ENCODE measurements at regions not wholly inside any gene's neighbourhood (a gene's known extent, or its start where the extent isn't known, plus 50 kb on each side); places are given as distances from the start of the nearest gene placed in this dataset.
"Not testable (repeated sequence)": the region's sequence is repeated elsewhere in the genome, so short reads cannot be mapped to it uniquely, and the experiment has no call there.

GRCh38 chr6:4725136-4725760 is 51.0 kb upstream of the CDYL start:
- H3K4me1 Mint-ChIP-seq (ENCODE audit: low read depth) = peaks cover 11% of the 10 kb centered on the region
- H3K27ac Mint-ChIP-seq; DNase-seq; H3K27me3 Mint-ChIP-seq (ENCODE audit: insufficient read depth); H3K4me3 Mint-ChIP-seq; H3K36me3 Mint-ChIP-seq (ENCODE audit: low read depth); H3K9me3 Mint-ChIP-seq: not testable (repeated sequence)

GRCh38 chr6:4724727-4725126 is 51.5 kb upstream of the CDYL start:
- H3K27me3 Mint-ChIP-seq (ENCODE audit: insufficient read depth); H3K9me3 Mint-ChIP-seq: not testable (repeated sequence)
- H3K4me1 Mint-ChIP-seq (ENCODE audit: low read depth) = peaks cover 11% of the 10 kb centered on the region

DNA sequence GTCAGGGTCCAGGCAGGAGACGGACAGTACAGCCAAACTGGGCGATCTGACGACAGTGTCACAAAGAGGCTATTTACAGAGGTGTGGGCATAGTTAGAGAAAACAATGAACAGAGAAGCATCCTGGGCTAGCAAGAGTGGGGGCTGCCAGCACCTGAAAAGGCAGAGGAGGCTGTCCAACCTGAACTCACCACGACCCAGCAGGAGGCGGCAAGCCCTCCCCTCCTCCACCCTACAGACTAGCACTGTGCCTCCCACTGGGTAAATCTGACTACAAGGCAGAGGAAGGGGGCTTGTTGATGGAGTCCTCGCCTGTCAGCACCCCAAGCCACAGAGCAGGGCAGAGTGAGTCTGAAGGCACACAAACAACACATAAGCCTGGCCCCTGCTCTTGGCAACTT is 52.8 kb upstream of the CDYL start:
- no peaks in the 10 kb centered on the region for H3K9me3 Mint-ChIP-seq
- H3K36me3 Mint-ChIP-seq (ENCODE audit: low read depth) = no peaks in the 10 kb centered on the region
- H3K27ac Mint-ChIP-seq = no peak overlapping the region
- H3K4me1 Mint-ChIP-seq (ENCODE audit: low read depth) = peaks cover 10% of the 10 kb centered on the region
- peaks cover 5% of the 10 kb centered on the region for H3K27me3 Mint-ChIP-seq (ENCODE audit: insufficient read depth)
- no peak for DNase-seq
- no peak overlapping the region for H3K4me3 Mint-ChIP-seq
- no peak for TF ChIP-seq CTCF (IDR thresholded peaks at IDR 0.05)

More at GRCh38 chr6:4724727-4725126, 51.5 kb upstream of the CDYL start:
- H3K36me3 Mint-ChIP-seq (ENCODE audit: low read depth); H3K27ac Mint-ChIP-seq; DNase-seq; H3K4me3 Mint-ChIP-seq: not testable (repeated sequence)

GRCh38 chr6:4721368-4721767 is 54.8 kb upstream of the CDYL start:
- H3K27ac Mint-ChIP-seq; H3K4me3 Mint-ChIP-seq; H3K9me3 Mint-ChIP-seq; H3K4me1 Mint-ChIP-seq (ENCODE audit: low read depth); H3K36me3 Mint-ChIP-seq (ENCODE audit: low read depth); DNase-seq; H3K27me3 Mint-ChIP-seq (ENCODE audit: insufficient read depth): not testable (repeated sequence)

DNA sequence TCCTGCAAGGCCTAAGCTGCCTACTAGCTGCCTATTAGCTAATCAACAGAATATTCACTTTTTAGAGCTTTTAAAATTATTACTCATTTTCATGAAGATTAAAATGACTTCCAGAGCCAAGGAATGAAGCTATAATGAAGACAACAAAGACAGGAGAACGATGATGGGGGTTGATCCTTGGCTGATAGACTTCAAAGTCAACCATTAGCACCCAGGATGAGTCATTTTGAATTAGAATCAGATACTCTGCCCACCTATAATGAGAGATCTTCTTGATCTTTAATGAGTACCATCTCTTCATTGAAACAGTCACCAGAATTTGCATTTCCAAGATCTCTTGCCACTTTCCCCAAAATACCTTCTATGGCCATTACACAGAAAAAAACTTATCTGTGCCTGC is 56.7 kb upstream of the CDYL start:
- no peaks in the 10 kb centered on the region for H3K4me1 Mint-ChIP-seq (ENCODE audit: low read depth)
- no peaks in the 10 kb centered on the region for H3K36me3 Mint-ChIP-seq (ENCODE audit: low read depth)
- peaks cover 4% of the 10 kb centered on the region for H3K27me3 Mint-ChIP-seq (ENCODE audit: insufficient read depth)
- H3K4me3 Mint-ChIP-seq = no peak overlapping the region
- no peak for TF ChIP-seq CTCF (IDR thresholded peaks at IDR 0.05)
- DNase-seq = no peak
- no peaks in the 10 kb centered on the region for H3K9me3 Mint-ChIP-seq
- H3K27ac Mint-ChIP-seq = no peak overlapping the region

GRCh38 chr6:4717856-4718255 is 58.3 kb upstream of the CDYL start:
- Mint-ChIP-seq H3K36me3 (ENCODE audit: low read depth) (no peaks in the 10 kb centered on the region), H3K4me1 (ENCODE audit: low read depth) (no peaks in the 10 kb centered on the region), H3K9me3 (no peaks in the 10 kb centered on the region), H3K4me3 (no peak overlapping the region), H3K27ac (no peak overlapping the region), H3K27me3 (ENCODE audit: insufficient read depth) (peaks cover 2% of the 10 kb centered on the region)
- TF ChIP-seq CTCF (IDR thresholded peaks at IDR 0.05) = no peak
- DNase-seq = no peak

DNA sequence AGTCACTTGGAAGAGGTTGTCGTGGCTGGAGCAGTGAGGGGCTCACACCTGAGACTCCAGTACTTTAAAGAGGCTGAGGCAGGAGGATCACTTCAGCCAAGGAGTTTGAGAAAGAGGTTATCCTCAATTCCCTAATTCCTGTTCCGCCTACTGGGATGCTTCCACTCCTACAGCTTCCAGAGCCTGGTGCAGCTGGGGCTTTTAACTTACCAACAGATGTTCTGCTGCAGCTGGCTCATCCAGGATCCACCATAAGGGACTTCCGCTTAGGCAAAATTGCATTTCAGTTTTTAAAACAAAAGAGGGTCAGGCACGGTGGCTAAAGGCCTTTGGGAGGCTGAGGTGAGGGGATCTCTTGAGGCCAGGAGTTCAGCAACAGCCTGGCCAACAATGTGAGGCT is 59.1 kb upstream of the CDYL start:
- no peaks in the 10 kb centered on the region for H3K9me3 Mint-ChIP-seq
- H3K27me3 Mint-ChIP-seq (ENCODE audit: insufficient read depth) = peaks cover 2% of the 10 kb centered on the region
- no peak for TF ChIP-seq CTCF (IDR thresholded peaks at IDR 0.05)
- no peak overlapping the region for H3K27ac Mint-ChIP-seq
- DNase-seq = no peak
- H3K36me3 Mint-ChIP-seq (ENCODE audit: low read depth) = no peaks in the 10 kb centered on the region
- H3K4me3 Mint-ChIP-seq = no peak overlapping the region
- no peaks in the 10 kb centered on the region for H3K4me1 Mint-ChIP-seq (ENCODE audit: low read depth)
